IMR-90 (cell line): ENCODE measurements at regions not wholly inside any gene's neighbourhood (a gene's known extent, or its start where the extent isn't known, plus 50 kb on each side); places are given as distances from the start of the nearest gene placed in this dataset.

Experiments used
- BHLHE40 ChIP-seq: fragments of 150-350 bp; IDR thresholded peaks from 2 replicates; pipeline ENCODE4 v1.6.1; 2016; ENCODE audit warnings: mild to moderate bottlenecking, low read depth, low read length
- CHD1 ChIP-seq: IDR thresholded peaks from 2 replicates; pipeline ENCODE4 v1.6.1; 2012; ENCODE audit warnings: low read depth, low read length, improper control_type of control experiment
- FOS ChIP-seq: fragments of 150-350 bp; IDR thresholded peaks from 2 replicates; pipeline ENCODE4 v1.6.1; 2016; ENCODE audit warnings: low read depth, low read length
- POLR2A ChIP-seq: IDR thresholded peaks from 2 replicates; pipeline ENCODE4 v1.6.1; 2012; ENCODE audit warnings: mild to moderate bottlenecking, low read depth, low read length
- RAD21 ChIP-seq: IDR thresholded peaks from 2 replicates; pipeline ENCODE4 v1.6.1; 2012; ENCODE audit warnings: low read length, improper control_type of control experiment
- SMC3 ChIP-seq: fragments of 150-350 bp; IDR thresholded peaks from 2 replicates; pipeline ENCODE4 v1.6.1; 2016; ENCODE audit warnings: low read depth, mild to moderate bottlenecking, antibody characterized with exemption, low read length, moderate library complexity
- TF ChIP-seq, protein P1 (sequence below): conservative IDR thresholded peaks from 2 replicates; pipeline ENCODE4 v1.5.1; 2012; ENCODE audit warnings: mild to moderate bottlenecking, low read depth, low read length, improper control_type of control experiment
- TF ChIP-seq, protein P2 (sequence below): fragments of 150-350 bp; IDR thresholded peaks from 2 replicates; pipeline ENCODE4 v1.6.1; 2017; ENCODE audit warnings: mild to moderate bottlenecking, antibody characterized with exemption, low read length, low read depth
- TF ChIP-seq, protein P3 (sequence below): fragments of 150-350 bp; IDR thresholded peaks from 2 replicates; pipeline ENCODE4 v1.6.1; 2016; ENCODE audit warnings: low read depth, mild to moderate bottlenecking, low read length, moderate library complexity, borderline replicate concordance

DNA sequence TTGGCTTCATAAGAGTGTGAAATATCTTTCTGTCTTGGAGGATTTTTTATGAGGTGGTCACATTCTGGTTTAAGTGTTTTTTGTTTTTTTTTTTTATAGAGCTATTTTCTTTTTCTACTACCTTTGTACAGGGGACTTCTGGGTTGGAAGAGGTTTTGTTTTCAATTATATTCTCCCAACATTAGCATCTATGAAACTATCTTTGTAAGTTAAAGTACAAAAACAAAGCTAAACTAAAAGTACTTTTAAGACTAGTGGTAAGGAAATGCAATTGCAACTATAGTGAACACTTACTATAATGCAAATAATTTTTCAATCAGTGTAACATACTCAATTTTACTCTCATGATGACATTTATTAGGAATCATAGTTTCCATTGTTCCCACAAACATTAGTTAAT, 688.2 kb downstream of the SI start:
- TF ChIP-seq, protein P1, sequence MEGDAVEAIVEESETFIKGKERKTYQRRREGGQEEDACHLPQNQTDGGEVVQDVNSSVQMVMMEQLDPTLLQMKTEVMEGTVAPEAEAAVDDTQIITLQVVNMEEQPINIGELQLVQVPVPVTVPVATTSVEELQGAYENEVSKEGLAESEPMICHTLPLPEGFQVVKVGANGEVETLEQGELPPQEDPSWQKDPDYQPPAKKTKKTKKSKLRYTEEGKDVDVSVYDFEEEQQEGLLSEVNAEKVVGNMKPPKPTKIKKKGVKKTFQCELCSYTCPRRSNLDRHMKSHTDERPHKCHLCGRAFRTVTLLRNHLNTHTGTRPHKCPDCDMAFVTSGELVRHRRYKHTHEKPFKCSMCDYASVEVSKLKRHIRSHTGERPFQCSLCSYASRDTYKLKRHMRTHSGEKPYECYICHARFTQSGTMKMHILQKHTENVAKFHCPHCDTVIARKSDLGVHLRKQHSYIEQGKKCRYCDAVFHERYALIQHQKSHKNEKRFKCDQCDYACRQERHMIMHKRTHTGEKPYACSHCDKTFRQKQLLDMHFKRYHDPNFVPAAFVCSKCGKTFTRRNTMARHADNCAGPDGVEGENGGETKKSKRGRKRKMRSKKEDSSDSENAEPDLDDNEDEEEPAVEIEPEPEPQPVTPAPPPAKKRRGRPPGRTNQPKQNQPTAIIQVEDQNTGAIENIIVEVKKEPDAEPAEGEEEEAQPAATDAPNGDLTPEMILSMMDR: no peak
- TF ChIP-seq BHLHE40: no peak
- no peak for TF ChIP-seq FOS
- no peak for TF ChIP-seq CHD1
- TF ChIP-seq POLR2A: no peak
- no peak for TF ChIP-seq SMC3
- TF ChIP-seq RAD21: no peak
- TF ChIP-seq, protein P2, sequence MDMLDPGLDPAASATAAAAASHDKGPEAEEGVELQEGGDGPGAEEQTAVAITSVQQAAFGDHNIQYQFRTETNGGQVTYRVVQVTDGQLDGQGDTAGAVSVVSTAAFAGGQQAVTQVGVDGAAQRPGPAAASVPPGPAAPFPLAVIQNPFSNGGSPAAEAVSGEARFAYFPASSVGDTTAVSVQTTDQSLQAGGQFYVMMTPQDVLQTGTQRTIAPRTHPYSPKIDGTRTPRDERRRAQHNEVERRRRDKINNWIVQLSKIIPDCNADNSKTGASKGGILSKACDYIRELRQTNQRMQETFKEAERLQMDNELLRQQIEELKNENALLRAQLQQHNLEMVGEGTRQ: no peak
- TF ChIP-seq, protein P3, sequence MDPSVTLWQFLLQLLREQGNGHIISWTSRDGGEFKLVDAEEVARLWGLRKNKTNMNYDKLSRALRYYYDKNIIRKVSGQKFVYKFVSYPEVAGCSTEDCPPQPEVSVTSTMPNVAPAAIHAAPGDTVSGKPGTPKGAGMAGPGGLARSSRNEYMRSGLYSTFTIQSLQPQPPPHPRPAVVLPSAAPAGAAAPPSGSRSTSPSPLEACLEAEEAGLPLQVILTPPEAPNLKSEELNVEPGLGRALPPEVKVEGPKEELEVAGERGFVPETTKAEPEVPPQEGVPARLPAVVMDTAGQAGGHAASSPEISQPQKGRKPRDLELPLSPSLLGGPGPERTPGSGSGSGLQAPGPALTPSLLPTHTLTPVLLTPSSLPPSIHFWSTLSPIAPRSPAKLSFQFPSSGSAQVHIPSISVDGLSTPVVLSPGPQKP: no peak
